H4 (cell line): ENCODE measurements at regions not wholly inside any gene's neighbourhood (a gene's known extent, or its start where the extent isn't known, plus 50 kb on each side); places are given as distances from the start of the nearest gene placed in this dataset.
"Not testable (repeated sequence)": the region's sequence is repeated elsewhere in the genome, so short reads cannot be mapped to it uniquely, and the experiment has no call there.

Source experiments
- DNase-seq: peaks from one replicate; pipeline ENCODE4 v3.0.0-alpha.2; 2015; ENCODE audit warnings: low spot score

DNA sequence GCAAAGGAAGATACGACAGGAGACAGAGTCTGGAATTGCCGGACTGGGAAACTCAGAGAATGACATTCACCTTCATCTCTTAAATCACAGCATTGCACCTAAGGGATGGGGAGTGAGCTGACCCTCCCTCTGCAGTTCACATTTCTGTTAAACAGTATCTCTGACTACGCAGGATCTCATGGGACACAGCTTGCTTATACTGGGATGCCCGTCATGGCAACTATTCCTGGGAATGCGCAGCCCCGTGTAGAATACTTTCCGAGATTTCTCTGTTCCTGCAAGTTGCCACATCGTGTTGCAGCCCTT is 232.5 kb upstream of the HES1 start:
- no peak for DNase-seq

GRCh38 chr3:193903966-193904365 is 232.0 kb upstream of the HES1 start:
- DNase-seq = no peak

DNA sequence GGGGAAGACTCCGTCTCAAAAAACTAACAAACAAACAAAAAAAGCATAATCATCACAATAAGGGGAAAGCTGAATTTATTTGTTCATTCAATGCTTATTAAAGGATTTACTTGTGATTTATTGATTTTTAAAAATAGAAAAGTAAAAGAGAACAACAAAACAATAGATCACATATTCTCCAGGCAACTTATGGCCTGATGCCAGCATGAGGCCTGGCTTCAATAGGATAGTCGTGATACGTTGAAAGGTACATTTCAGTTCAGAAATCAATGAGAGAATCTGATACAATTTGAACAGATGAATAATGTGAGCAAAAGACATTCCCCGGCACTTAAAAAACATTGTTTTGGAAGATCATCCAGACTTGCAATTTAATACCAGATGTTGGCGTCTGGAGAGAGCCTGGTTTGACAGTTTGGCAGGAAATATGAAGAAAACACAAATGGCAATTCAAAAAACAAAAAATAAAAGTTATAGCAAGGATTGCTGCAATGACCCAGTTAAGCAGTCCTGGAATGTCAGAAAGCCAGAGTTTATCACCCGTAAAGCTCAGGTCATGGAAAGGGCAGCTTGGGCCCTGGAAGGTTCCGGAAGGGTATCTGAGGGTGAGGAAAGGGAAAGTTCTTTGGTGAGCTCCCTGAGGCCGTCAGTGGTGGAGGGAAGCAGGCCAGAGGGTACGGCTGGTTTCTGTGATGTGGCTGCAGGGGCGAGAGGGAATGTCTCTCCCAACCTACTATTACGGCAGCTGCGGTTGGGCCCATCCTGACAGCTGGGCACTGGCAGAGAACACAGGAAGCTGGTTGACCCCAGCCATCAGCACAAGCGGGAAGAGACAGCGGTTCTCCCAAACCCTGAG is 230.2 kb upstream of the HES1 start:
- DNase-seq = no peak

GRCh38 chr3:193906849-193907410 is 229.0 kb upstream of the HES1 start:
- no peak for DNase-seq

DNA sequence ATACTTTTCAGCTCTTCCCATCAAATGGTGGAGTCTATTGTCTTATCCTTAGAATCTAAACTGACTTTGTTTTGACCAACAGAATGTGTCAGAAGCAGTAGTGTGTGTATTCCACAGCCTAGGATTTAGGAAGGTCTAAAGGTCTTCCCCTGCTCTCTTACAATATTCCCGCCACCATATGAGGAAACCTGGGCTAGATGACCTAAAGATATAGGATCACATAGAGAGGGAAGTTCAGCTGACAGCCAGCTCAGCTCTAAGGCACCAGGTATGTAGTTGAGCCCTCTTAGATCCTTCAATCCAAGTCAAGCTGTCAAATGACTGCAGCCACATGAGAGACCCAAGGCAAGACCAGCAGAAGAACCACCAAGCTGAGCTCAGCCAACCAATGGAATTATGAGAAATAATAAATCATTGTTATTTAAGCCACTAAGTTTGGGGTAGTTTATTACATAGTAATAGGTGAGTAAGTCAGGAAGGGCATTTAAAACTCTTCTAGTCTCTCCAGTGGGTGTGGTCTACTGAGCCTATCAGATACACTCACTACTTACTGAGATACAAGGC is 227.7 kb upstream of the HES1 start:
- DNase-seq = no peak

DNA sequence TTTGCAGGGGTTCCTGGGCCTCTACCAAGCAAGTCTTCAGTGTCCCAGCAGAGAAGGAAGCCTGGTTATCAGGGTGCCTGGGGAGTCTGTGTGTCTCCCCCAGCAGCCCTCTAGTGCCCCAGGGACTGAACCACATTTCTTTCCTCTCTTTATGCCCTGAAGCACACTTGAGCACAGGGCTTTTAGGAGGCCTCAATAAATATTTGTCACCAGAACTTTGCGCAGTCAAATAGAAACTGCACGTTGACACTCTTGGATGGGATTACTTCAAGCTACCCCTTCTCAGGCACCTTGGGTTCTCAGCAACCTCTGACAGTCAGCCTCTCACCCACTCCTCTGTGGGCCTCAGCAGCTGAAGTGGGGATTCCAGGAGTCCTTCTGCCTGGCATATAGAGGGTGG is 226.6 kb upstream of the HES1 start:
- DNase-seq = no peak

DNA sequence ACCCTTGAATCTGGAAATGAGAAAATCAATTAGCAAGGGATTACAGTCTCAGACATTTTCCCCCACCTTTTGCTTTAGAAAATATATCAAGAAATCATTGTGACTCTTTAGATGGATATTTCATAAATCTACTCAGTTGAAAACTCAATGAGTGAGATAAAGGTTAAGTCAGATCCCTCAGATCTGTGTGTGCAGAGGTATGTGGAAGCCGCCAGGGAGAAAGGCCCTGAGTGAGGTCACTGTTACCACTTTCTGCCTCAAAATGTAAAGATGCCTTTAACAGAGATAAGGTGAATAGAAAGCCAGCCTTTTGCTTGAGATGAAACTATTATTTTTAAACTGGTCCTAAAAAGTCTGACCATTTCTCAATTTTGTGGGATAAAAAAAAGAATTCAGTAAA is 225.6 kb upstream of the HES1 start:
- no peak for DNase-seq

DNA sequence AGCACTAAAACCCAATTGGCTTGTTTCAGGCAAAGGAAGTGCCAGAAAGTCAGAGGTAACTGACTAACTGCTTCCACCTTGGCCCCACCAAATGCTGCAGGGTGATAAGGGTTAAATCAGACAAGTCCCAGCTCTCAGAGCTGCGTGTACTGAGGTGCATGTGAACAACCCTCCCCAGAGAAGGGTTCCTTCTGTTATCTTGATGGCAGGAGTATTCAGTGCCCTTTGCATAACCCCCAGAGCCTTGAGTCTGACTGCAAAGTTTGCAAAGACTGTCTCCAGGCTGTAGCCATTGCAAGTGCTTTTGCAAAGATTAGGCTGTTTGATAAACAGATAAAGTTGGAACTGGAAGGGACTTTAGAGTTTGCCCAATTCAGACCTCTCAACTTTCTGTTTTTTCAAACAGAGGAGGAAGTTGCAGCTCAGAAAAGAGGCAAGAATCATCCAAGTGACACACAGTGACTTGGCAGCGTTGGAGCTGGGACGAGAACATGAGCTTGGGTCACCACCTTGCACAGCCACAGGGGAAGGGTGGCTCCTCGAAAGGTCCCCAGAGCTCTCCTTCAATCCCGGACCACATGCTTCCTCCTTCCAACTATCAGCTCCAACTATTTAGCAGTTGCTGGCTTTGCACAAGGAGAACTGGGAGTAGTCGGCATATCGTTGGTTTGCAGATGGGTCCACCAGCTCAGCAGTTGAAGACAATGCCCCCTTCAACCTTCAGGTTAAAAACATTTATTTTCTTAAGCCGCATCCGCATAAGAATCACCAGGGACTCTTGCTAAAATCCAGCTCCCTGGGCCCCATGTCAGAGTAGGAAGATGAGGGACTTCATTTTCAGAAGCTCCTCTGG is 224.8 kb upstream of the HES1 start:
- no peak for DNase-seq

GRCh38 chr3:193911784-193912340 is 224.1 kb upstream of the HES1 start:
- DNase-seq = no peak

DNA sequence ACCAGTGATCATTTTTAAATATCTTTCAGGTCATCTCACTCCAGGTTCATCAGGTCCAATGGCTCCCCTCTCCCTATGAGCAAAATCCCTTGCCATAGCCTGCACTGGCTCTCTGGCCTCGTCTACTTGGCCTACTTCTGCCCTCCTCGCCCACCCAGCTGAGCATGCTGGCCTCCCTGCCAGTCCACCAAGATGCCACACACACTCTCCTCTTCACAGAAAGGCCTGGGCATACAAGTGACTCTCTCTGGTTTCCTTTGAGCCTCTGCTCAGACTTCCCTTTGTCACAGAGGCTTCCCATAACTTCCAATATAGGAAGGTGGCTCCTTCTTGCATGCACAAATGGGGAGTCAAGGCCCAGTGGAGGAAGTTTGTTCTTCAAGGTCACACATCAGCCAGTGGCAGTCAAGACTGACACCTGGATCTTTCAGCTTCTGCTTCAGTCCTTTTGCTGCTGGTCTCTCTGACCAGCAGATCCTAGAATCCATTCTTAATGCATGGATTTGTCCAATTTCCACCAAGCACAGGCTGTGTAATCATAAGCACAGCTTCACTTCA is 223.2 kb upstream of the HES1 start:
- DNase-seq = no peak

- no peak for DNase-seq
These were observed 221.3 kb upstream of the HES1 start for GRCh38 chr3:193914602-193915001.

DNA sequence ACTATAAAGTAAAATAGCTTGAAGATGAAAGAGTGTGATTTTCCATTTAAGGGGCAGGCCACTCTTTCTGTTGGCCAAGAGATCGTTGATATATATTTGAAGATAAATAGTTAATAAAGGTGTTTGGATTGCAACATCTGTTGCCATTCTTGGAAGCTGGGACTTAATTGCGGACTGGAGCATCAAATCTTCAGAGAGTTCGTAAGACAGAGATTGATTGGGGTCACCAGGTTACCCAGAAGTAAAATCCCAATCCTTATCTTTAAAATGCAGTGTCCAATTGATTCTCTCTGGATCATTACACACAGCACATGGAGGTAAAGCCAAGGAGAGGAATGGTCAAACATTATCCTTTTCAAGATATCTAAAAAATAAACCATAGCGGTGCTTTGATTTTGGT is 220.8 kb upstream of the HES1 start:
- DNase-seq = no peak

GRCh38 chr3:193915613-193916012 is 220.3 kb upstream of the HES1 start:
- DNase-seq = no peak

GRCh38 chr3:193917158-193917557 is 218.8 kb upstream of the HES1 start:
- DNase-seq = no peak

- DNase-seq = no peak
These were observed 214.5 kb upstream of the HES1 start for GRCh38 chr3:193921465-193921864.

- no peak for DNase-seq
These were observed 213.7 kb upstream of the HES1 start for GRCh38 chr3:193922034-193922774.

GRCh38 chr3:193923958-193924357 is 212.0 kb upstream of the HES1 start:
- DNase-seq = not testable (repeated sequence)

- DNase-seq = not testable (repeated sequence)
These were observed 209.9 kb upstream of the HES1 start for GRCh38 chr3:193926071-193926470.

DNA sequence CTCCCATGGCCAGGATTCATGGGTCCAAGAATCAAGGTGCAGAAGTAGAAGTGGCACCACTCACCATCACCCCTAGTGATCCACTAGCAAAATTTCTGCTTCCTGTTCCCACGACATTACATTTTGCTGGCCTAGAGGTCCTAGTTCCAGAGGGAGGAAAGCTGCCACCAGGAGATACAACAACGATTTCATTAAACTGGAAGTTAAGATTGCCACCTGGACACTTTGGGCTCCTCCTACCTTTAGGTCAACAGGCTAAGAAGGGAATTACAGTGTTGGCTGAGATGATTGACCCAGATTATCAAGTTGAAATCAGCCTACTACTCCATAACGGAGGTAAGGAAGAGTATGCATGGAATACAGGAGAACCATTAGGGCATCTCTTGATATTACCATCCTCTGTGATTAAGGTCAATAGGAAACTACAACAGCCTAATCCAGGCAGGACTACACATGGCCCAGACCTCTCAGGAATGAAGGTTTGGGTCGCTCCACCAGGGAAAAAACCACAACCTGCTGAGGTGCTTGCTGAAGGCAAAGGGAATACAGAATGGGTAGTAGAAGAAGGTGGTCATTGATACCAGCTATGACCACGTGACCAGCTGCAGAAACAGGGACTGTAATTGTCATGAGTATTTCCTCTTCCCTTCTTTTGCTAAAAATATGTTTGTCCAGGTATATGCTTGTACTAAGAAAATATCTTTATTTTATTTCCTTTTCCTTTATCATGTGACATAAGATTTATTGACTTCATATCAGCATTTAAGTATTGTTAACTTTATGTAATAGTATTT is 208.3 kb upstream of the HES1 start:
- DNase-seq = not testable (repeated sequence)
